Esophagus muscularis mucosa (tissue), 3 donors: ENCODE measurements at regions not wholly inside any gene's neighbourhood (a gene's known extent, or its start where the extent isn't known, plus 50 kb on each side); places are given as distances from the start of the nearest gene placed in this dataset.

Experiments used
- CTCF ChIP-seq, 3 experiments: fragments of 200-600 bp in 2 of 3; fragments of 450-650 bp in 1 of 3; sonication (generic) in 2 of 3; IDR thresholded peaks; one replicate each; pipeline ENCODE4 v1.5.1; 2017 to 2019; ENCODE audit warnings: antibody characterized with exemption in 3 of 3, mild to moderate bottlenecking in 2 of 3, moderate library complexity in 1 of 3
- POLR2AphosphoS5 ChIP-seq, 2 donors: sonication (generic); formaldehyde crosslinking; IDR thresholded peaks; one replicate each; pipeline ENCODE4 v1.6.1; 2017; ENCODE audit warnings: antibody characterized with exemption in 2 of 2

DNA sequence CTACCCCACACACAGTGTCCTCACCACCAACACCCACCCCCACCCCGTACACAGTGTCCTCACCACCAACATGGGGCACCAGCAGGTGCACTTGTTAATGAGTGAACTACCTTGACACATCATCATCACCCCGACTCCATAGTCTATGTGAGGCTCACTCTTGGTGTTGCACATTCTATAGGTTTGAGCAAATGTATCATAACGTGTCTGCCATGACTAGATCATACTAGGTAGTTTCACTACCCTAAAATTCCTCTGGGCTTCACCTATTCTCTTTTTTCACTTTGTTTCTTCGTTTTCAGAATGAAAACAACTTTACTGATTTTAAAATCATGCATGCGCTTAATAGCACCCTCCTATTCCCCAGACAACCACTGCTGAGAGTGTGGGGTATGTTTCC lies 102.6 kb upstream of the SLC6A6 start:
- TF ChIP-seq CTCF (IDR thresholded peaks at IDR 0.05) (no peak), POLR2AphosphoS5 (IDR thresholded peaks at IDR 0.05) (no peak)
